Fibroblast of skin of back (primary cell): ENCODE measurements at regions not wholly inside any gene's neighbourhood (a gene's known extent, or its start where the extent isn't known, plus 50 kb on each side); places are given as distances from the start of the nearest gene placed in this dataset.
A peak's percentile ranks its signal among the peaks of the same experiment; 100 is the strongest.

Experiments used
- DNase-seq: peaks from one replicate; pipeline ENCODE4 v3.0.0-alpha.2; 2013

GRCh38 chrX:39971760-39972159 lies 126.0 kb downstream of the BCOR start:
- DNase-seq = no peak

DNA sequence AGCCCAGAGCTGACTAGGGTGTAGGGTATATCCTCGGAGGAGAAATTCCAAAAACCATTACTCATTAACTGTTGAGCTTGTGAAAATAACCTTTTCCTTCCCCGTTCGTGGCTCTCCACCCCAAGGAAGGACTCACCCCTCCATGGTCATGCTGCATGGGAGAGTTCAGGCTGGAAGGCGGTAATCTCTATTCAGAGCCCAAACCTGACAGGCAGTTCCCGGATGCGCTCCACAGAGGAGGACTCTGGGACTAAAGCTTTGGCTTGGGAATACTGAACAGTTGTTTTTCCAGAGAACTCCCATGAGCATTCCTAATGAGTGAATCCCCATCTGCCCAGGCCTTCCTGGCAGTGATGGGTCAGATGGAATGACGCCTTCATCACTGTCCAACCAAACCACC lies 125.4 kb downstream of the BCOR start:
- peak; percentile 93 for DNase-seq

DNA sequence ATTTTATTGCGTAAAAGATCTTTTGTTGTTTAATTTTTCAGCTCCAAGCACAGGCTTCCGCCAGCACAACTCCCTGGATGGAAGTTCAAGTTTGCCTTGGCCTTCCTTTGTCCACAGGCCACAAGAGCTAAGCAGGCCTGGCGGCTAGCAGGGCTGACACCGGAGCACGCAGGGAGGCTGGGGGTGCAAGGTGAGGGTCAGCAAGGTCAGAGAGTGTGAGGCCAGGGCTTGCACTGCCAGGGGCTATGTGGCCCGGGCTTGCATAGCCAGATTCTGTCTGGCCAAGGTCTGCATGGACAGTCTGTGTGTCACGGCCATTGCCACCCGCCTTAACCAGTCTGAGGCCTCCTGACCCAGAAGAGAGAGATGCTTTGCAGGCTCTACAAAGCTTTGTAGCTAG lies 123.9 kb downstream of the BCOR start:
- no peak for DNase-seq

- no peak for DNase-seq
Observed at GRCh38 chrX:39974270-39974669, 123.5 kb downstream of the BCOR start.

DNA sequence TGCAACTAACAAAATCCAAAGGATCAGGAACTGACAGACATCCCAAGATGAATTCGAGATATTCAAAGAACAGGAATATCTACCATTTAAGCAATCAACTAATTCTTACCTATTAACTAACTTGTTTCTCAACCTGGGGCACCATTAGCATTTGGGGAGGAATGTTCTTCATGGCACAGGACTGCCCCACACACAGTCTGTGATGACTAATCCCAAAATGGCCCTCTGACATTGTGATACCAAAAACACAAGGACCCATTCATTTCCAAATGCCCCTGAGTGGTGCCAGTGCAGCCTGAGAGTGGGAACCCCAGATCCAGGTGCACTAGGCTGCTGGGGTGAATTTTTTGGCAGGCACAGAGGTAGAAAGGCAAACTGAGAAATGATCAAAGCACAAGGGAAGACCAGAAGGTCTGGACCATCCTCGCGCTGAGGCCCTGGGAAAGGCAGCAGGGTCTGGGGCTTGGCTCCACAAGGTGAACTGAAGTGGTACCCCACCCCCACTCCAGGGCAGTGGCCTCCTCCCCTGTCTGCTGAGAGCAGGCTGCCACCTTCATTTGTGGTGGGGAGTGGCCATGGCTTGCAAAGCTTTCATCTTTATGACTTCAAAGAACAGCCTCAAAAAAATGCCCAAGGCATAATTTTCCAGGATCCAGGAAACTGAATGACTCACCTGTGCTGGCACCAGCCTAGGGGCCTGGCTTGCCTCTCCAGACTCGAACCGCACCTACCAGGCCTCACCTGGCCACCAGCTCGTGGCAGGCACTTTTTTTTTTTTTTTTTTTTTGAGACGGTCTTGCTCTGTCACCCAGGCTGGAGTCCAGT lies 122.4 kb downstream of the BCOR start:
- no peak for DNase-seq

GRCh38 chrX:39981946-39982345 lies 115.8 kb downstream of the BCOR start:
- no peak for DNase-seq

GRCh38 chrX:39982948-39983347 lies 114.8 kb downstream of the BCOR start:
- DNase-seq = no peak

DNA sequence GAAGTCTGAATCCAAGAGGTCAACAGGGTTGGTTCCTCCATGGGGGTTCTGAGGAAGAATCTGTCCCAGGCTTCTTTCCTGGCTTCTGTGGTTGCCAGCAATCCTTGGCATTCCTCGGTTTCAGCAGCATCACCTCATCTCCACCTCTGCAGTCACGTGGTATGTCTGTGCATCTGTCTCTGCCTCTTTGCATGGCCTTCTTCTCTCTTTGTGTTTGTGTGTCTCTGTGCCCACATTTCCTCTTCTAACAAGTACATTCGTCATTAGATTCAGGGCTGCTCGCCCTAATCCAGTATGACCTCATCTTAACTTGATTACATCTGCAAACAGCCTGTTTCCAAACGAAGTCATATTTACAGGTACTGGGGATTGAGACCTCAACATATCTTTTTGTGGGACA lies 114.0 kb downstream of the BCOR start:
- peak; percentile 25 for DNase-seq

DNA sequence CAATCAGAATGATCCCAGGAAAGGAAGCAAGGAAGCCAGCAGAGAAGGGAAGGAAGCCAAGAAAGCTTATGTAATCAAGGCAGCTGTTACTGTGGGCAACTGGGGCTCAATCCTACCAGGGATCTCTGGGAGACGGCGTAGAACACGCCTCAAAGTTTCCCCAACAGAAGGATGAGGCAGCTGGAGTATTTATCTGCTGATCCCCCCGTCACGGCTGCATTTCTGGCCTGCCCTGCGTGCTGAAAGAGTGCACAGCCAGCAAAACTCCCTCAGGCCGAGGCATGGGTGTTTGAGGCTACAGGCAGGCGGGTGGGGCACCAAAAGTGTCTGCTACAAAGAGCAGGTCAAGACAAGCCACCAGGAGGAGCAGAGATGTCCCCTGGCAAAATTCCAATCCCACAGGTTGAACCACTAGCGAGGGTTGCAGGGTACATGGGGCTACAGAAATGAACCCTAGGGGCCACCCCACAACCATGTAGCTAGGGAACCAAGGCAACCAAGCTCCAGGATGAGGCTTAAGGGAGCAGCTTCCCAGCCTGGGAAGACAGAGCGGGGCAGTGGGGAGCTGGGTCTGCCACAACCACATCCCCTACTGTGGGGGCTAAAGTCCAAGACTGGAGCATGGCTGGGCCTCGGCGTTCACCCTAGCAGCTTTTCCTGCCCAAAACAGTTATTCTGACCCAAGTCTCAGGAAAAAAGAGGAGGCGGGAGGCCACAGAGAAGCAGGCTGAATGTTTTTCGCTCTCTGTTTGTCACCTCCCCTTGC lies 113.4 kb downstream of the BCOR start:
- DNase-seq = no peak

- no peak for DNase-seq
Observed at GRCh38 chrX:39985071-39985470, 112.7 kb downstream of the BCOR start.

DNA sequence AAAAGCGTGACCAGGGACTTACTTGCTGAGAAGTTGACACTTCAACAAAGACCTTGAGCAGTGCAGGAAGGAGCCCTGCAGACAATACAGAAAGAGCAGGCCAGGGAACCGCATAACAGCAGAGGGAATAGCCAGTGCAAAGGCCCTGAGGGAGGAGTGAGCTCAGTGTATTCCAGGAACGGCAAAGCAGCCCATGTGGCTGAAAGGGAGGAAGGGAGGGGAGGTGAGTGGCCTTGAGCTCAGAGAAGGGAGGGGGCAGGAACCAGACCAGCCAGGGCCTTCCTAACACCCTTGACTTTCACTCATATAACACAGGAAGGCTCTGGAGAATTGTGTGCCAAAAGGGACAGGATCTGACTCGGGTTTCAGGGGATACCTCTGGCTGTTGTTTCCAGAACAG lies 112.2 kb downstream of the BCOR start:
- DNase-seq = no peak

- no peak for DNase-seq
Observed at GRCh38 chrX:39988496-39988895, 109.3 kb downstream of the BCOR start.

DNA sequence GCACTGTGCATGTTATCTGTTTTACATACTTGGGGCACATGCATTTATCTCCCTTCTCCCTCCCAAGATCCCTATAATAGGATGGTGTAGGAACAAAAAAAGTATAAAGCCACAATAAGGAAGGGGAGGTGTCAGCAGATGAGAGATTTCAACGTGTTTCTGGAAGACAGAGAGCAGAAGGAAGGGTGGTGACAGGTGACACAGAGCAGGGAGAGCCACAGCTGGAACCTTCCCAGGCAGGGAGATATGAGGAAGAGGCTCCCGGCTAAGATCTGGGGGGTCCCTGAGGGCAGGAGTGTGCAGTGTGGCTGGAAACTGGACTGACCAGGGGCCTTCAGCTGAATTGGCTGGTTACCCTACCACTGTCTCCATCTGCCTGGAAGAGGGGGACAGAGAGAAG lies 107.4 kb downstream of the BCOR start:
- no peak for DNase-seq

- DNase-seq = no peak
Observed at GRCh38 chrX:39992300-39992699, 105.5 kb downstream of the BCOR start.

DNA sequence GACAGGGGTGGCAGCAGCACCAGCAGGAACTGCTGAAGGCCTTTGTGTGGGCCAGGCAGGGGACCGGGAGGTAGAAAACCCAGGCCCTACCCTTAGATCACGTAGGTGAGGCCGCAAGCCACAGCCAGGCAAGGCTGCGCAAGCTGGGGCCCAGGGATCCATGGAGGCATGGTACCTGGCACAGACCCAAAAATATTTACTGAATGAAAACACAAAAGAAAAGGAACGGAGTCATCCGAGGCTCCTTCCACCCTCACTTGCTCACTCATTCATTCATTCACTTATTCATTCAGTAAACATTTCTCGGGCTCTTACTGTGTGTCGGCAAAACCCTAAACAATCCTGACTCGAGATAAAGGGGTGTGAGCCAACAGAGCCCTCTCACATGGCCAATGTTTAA lies 102.3 kb downstream of the BCOR start:
- DNase-seq = no peak

- no peak for DNase-seq
Observed at GRCh38 chrX:39996536-39996935, 101.2 kb downstream of the BCOR start.

DNA sequence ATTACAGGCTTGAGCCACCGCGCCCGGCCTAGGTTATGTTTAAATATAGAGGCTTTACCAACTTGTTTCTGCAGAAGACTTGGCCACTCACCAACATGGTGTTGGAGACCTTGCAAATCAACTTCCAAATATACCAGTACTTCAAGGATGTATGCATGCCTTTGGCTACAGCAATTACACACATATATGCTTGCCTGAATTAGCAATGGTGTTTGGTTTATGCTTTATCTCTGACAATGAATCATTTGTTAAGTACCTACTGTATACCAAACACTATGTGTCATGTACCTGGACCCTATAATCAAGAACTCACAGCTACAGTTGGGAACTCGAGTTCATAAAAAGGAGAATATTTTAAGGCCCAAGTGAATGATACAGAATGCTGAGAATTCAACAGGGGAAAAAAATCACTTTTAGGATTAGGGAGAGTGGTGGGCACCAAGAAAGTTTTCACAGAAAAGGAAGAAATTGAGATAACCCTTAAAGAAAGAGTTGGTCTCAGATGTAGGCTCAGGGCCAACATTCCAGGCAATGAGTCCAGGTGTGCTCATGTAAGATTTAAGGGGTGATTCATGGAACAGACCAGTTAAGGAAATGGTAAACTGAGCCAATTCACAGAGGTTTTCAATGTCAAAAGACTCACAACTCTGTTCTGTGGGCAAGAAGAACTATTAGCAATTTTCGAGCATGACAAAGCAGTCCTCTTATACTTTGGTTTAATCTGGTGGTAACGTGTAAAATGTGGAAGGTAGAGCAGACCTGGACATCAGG lies 98.9 kb downstream of the BCOR start:
- no peak for DNase-seq
